ENCODE measurements at regions not wholly inside any gene's neighbourhood (a gene's known extent, or its start where the extent isn't known, plus 50 kb on each side); places are given as distances from the start of the nearest gene placed in this dataset.

DNA sequence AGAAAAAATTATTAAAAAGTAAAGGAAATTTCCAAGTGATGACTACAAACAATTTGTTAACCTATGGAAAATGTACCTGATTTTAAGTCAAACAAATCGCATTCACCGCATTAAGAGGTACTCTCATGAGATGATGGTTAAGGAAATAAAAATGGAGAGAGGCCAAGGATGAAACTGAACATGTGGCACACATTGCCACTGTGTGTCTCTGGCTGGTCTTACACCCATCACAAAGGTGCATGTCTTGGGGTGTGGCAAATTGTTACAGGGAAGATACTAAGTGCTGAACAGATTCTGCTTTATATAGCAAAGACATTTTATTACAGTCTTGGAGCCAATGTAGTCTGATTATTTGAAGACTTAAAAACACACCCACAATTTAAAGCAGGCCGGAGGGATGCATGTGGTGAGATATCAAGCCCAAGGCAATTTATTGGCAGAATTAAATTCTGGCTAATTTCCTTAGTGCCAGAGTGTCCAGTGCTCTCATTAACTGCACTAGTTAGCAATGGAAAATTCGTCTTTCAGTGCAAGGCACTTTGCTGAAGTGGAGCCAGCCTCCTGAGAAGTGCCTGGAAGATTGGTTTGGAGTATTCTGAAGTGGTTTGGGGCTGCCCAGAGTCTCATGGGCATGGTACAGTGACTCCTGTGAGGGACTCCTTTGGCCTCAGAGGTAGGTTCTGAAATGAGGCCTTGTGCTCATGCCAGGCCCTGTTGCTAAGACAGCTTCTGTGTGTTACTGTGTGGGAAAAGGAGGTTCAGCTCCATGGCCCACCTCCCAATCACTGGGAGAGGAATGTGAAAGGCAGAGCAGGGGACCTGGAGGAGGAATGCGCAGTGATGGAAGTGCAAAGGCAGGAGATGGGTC is 166.9 kb downstream of the BRMS1L start:
- Histone ChIP-seq H3K27me3 (replicated peaks; ENCODE audit: control insufficient read depth, insufficient read depth, low read length, poor library complexity, severe bottlenecking) (no peaks in the 10 kb centered on the region), H3K36me3 (ENCODE audit: control insufficient read depth, insufficient read depth, low read length) (no peaks in the 10 kb centered on the region), H3K4me1 (ENCODE audit: control insufficient read depth, insufficient read depth, low read length, poor library complexity, severe bottlenecking) (no peaks in the 10 kb centered on the region), H3K9me3 (ENCODE audit: control insufficient read depth, low read length) (no peaks in the 10 kb centered on the region), H3K27ac (ENCODE audit: insufficient read depth, low read length, poor library complexity, severe bottlenecking) (no peak overlapping the region), H3K4me3 (ENCODE audit: insufficient read depth, low read depth, low read length, poor library complexity, severe bottlenecking) (no peak overlapping the region)
- no peak for DNase-seq

DNA sequence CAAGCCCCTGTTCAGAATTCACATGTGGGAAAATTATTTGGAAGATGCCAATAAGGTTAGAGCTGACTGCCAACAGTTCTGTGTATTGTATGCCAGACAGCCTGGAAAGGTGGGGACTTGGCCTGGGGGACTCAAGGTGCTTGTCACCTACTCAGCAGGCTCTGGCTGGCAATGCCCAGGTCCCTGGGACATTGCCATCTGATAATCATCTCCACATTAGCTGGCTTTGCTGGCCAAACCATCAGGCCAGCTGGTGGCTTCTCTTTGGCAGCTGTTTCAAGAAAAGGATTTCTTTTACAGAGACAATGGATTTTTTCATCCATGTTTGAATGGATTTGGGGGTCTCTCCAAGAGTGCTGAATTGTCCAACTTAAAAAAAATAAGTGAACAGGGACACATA is 165.2 kb downstream of the BRMS1L start:
- no peaks in the 10 kb centered on the region for H3K27me3 ChIP-seq (replicated peaks; ENCODE audit: control insufficient read depth, insufficient read depth, low read length, poor library complexity, severe bottlenecking)
- DNase-seq, result no peak
- no peaks in the 10 kb centered on the region for H3K9me3 ChIP-seq (ENCODE audit: control insufficient read depth, low read length)
- no peaks in the 10 kb centered on the region for H3K4me1 ChIP-seq (ENCODE audit: control insufficient read depth, insufficient read depth, low read length, poor library complexity, severe bottlenecking)
- H3K36me3 ChIP-seq (ENCODE audit: control insufficient read depth, insufficient read depth, low read length), result no peaks in the 10 kb centered on the region
- H3K4me3 ChIP-seq (ENCODE audit: insufficient read depth, low read depth, low read length, poor library complexity, severe bottlenecking), result no peak overlapping the region
- H3K27ac ChIP-seq (ENCODE audit: insufficient read depth, low read length, poor library complexity, severe bottlenecking), result no peak overlapping the region

DNA sequence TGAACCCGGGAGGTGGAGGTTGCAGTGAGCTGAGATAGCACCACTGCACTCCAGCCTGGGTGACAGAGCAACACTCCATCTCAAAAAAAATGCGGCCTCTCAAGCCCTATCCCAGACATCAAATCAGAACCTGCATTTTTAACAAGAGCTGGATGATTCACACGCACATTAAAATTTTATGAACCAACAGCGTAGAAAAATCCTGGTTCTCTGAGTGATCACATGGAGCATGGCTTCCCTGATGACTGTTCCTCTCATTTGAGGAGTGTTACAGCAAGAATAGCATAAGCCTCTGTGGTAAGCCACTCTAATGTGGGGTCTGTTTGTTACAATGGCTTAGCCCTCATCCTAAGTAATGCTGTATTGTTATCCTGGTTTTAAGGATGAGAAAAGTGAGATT is 163.6 kb downstream of the BRMS1L start:
- Histone ChIP-seq H3K4me1 (ENCODE audit: control insufficient read depth, insufficient read depth, low read length, poor library complexity, severe bottlenecking) (no peaks in the 10 kb centered on the region), H3K36me3 (ENCODE audit: control insufficient read depth, insufficient read depth, low read length) (no peaks in the 10 kb centered on the region), H3K27me3 (replicated peaks; ENCODE audit: control insufficient read depth, insufficient read depth, low read length, poor library complexity, severe bottlenecking) (no peaks in the 10 kb centered on the region), H3K27ac (ENCODE audit: insufficient read depth, low read length, poor library complexity, severe bottlenecking) (no peak overlapping the region), H3K9me3 (ENCODE audit: control insufficient read depth, low read length) (no peaks in the 10 kb centered on the region), H3K4me3 (ENCODE audit: insufficient read depth, low read depth, low read length, poor library complexity, severe bottlenecking) (no peak overlapping the region)
- DNase-seq, result no peak

DNA sequence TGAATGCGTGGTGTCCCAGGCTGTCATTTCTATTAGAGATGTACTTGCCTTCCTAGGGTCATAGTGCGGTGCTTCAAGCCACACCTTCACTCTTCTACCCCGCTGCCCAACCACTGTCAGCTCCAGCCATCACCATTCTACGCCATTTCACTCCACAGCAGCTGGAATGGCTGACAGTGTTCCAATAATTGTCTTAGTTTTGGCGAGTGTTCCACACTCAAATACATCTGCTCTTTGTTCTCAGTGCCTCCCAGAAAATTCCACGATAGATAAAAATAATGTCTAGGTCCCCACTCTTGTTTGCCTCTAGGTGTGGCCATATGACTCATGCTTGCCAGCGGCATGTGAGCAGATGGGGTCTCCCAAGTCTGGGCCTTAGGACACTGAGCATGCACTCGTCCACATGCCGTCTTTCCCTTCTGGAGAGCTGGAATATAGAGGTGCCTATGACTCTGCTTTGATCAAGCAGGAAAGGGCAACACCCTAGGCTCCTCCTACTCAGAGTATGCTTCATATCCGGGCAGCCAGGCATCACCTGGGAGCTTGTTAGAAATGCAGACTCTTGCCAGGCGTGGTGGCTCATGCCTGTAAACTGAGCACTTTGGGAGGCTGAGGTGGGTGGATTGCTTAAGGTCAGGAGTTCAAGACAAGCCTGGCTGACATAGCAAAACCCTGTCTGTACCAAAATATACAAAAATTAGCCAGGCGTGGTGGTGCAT is 163.0 kb downstream of the BRMS1L start:
- Histone ChIP-seq H3K4me1 (ENCODE audit: control insufficient read depth, insufficient read depth, low read length, poor library complexity, severe bottlenecking) (no peaks in the 10 kb centered on the region), H3K27me3 (replicated peaks; ENCODE audit: control insufficient read depth, insufficient read depth, low read length, poor library complexity, severe bottlenecking) (no peaks in the 10 kb centered on the region), H3K36me3 (ENCODE audit: control insufficient read depth, insufficient read depth, low read length) (no peaks in the 10 kb centered on the region), H3K4me3 (ENCODE audit: insufficient read depth, low read depth, low read length, poor library complexity, severe bottlenecking) (no peak overlapping the region), H3K9me3 (ENCODE audit: control insufficient read depth, low read length) (no peaks in the 10 kb centered on the region), H3K27ac (ENCODE audit: insufficient read depth, low read length, poor library complexity, severe bottlenecking) (no peak overlapping the region)
- no peak for DNase-seq

DNA sequence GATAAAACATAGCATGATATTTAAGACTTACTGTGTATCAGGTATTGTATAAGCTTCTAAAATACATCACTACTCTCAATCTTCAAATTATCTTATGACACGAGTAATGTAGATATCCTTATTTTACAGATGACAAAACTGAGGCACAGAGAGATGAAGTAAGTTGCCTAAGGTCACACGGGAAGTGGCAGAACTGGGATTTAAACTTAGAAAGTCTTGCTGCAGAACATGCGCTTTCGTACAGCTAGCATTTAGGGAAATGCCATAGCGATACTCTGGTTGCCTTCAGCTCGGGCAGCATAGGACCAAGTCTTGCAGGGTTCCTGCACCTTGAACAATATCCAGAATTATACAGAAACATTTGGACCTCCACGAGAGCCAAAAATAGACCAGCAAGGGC is 162.4 kb downstream of the BRMS1L start:
- no peaks in the 10 kb centered on the region for H3K4me1 ChIP-seq (ENCODE audit: control insufficient read depth, insufficient read depth, low read length, poor library complexity, severe bottlenecking)
- no peak overlapping the region for H3K4me3 ChIP-seq (ENCODE audit: insufficient read depth, low read depth, low read length, poor library complexity, severe bottlenecking)
- no peaks in the 10 kb centered on the region for H3K9me3 ChIP-seq (ENCODE audit: control insufficient read depth, low read length)
- H3K36me3 ChIP-seq (ENCODE audit: control insufficient read depth, insufficient read depth, low read length), result no peaks in the 10 kb centered on the region
- DNase-seq, result no peak
- no peaks in the 10 kb centered on the region for H3K27me3 ChIP-seq (replicated peaks; ENCODE audit: control insufficient read depth, insufficient read depth, low read length, poor library complexity, severe bottlenecking)
- H3K27ac ChIP-seq (ENCODE audit: insufficient read depth, low read length, poor library complexity, severe bottlenecking), result no peak overlapping the region

DNA sequence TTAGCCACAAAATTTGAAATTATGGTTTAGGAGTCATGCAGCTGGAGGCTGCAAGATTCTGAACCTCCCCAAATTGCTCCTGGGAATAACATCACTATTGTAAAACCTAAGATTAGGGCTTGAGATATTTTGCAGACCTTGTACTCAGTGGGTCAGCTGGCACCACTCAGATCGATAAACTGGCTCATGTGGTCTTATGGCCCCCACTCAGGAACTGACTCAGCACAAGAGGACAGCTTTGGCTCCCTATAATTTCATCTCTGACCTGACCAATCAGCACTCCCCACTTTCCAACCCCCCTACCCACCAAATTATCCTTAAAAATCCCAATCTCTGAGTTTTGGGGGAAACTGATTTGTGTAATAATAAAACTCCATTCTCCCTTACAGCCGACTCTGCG is 161.6 kb downstream of the BRMS1L start:
- no peaks in the 10 kb centered on the region for H3K36me3 ChIP-seq (ENCODE audit: control insufficient read depth, insufficient read depth, low read length)
- no peak overlapping the region for H3K4me3 ChIP-seq (ENCODE audit: insufficient read depth, low read depth, low read length, poor library complexity, severe bottlenecking)
- DNase-seq, result no peak
- no peaks in the 10 kb centered on the region for H3K27me3 ChIP-seq (replicated peaks; ENCODE audit: control insufficient read depth, insufficient read depth, low read length, poor library complexity, severe bottlenecking)
- no peaks in the 10 kb centered on the region for H3K9me3 ChIP-seq (ENCODE audit: control insufficient read depth, low read length)
- H3K4me1 ChIP-seq (ENCODE audit: control insufficient read depth, insufficient read depth, low read length, poor library complexity, severe bottlenecking), result no peaks in the 10 kb centered on the region
- no peak overlapping the region for H3K27ac ChIP-seq (ENCODE audit: insufficient read depth, low read length, poor library complexity, severe bottlenecking)

DNA sequence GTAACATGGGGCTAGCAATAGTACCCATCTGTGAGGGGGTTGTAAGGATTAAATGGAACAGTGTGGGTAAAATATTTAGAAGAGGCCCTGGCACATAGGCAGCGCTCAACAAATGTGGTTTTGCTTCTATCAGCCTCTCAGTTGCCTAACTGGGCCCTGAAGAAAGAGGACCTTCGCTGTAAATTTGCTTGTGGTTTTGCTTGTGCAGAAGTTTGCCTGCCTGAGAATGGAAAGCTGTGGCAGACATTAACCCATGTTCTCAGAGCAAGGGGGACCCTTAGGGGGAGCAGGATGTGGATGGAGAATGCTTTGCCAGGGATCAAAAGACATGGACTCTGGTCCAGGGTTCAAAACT is 160.1 kb downstream of the BRMS1L start:
- no peaks in the 10 kb centered on the region for H3K27me3 ChIP-seq (replicated peaks; ENCODE audit: control insufficient read depth, insufficient read depth, low read length, poor library complexity, severe bottlenecking)
- H3K4me1 ChIP-seq (ENCODE audit: control insufficient read depth, insufficient read depth, low read length, poor library complexity, severe bottlenecking), result no peaks in the 10 kb centered on the region
- no peaks in the 10 kb centered on the region for H3K36me3 ChIP-seq (ENCODE audit: control insufficient read depth, insufficient read depth, low read length)
- DNase-seq, result no peak
- no peak overlapping the region for H3K4me3 ChIP-seq (ENCODE audit: insufficient read depth, low read depth, low read length, poor library complexity, severe bottlenecking)
- no peak overlapping the region for H3K27ac ChIP-seq (ENCODE audit: insufficient read depth, low read length, poor library complexity, severe bottlenecking)
- no peaks in the 10 kb centered on the region for H3K9me3 ChIP-seq (ENCODE audit: control insufficient read depth, low read length)

DNA sequence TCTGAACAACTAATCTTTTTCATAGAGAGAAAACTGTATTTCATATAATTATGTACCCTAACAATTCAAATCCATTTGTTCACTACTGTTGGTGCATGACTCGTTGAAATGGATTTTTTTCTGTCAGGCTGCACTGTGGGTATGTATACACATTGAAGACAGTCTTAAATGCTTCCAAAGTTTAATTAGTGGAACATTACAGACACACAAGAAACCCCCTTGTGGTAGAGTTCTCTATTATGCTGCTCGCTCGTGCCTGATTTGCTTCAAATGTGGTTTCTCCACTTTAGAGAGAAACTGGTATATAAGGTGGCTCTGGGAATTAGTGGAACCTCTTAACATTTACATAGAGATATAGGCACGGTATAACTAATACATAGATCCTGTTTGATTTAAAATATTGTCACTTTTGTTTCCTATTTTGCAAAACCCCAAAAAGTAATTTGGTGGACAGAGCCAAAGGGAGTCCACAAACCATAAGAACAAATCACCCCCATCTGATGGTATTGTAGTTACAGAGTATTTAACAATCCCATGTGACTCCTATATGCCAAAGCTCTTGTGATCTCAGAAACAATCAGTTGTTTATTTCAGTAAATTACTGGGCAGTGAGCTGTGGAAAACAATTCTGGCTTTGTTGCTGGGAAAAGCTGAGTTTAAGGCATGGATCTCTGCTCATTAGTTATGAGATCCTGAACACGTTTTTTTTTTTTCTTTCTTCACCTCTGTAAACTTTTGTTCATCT is 159.5 kb downstream of the BRMS1L start:
- DNase-seq, result no peak
- H3K27ac ChIP-seq (ENCODE audit: insufficient read depth, low read length, poor library complexity, severe bottlenecking), result no peak overlapping the region

DNA sequence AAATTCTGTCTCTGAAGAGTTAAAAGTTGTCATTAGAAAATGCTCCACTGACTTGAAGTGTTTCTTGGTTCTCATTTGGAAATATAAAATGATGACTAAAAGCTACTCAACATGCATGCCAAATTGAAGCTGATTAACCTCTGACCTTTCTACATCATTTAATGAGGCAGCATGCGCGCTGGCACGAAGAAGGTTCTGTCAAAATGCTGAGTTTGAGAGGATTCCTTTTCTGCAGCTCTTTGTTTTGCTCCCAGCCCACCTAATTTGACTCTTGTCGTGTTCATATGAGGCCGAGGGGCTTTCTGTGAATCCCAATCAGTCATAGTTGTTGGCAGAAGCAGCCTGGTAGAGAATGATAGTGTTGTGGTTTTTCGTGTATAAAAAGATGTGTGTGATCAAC is 153.4 kb downstream of the BRMS1L start:
- DNase-seq, result no peak
- Histone ChIP-seq H3K4me3 (ENCODE audit: insufficient read depth, low read depth, low read length, poor library complexity, severe bottlenecking) (no peak overlapping the region), H3K27me3 (replicated peaks; ENCODE audit: control insufficient read depth, insufficient read depth, low read length, poor library complexity, severe bottlenecking) (no peaks in the 10 kb centered on the region), H3K36me3 (ENCODE audit: control insufficient read depth, insufficient read depth, low read length) (no peaks in the 10 kb centered on the region), H3K27ac (ENCODE audit: insufficient read depth, low read length, poor library complexity, severe bottlenecking) (no peak overlapping the region), H3K4me1 (ENCODE audit: control insufficient read depth, insufficient read depth, low read length, poor library complexity, severe bottlenecking) (no peaks in the 10 kb centered on the region), H3K9me3 (ENCODE audit: control insufficient read depth, low read length) (no peaks in the 10 kb centered on the region)

More for the DNA sequence above, 159.5 kb downstream of the BRMS1L start:
- H3K27me3 ChIP-seq (replicated peaks; ENCODE audit: control insufficient read depth, insufficient read depth, low read length, poor library complexity, severe bottlenecking), result no peaks in the 10 kb centered on the region
- H3K36me3 ChIP-seq (ENCODE audit: control insufficient read depth, insufficient read depth, low read length), result no peaks in the 10 kb centered on the region
- no peak overlapping the region for H3K4me3 ChIP-seq (ENCODE audit: insufficient read depth, low read depth, low read length, poor library complexity, severe bottlenecking)
- no peaks in the 10 kb centered on the region for H3K9me3 ChIP-seq (ENCODE audit: control insufficient read depth, low read length)
- no peaks in the 10 kb centered on the region for H3K4me1 ChIP-seq (ENCODE audit: control insufficient read depth, insufficient read depth, low read length, poor library complexity, severe bottlenecking)

DNA sequence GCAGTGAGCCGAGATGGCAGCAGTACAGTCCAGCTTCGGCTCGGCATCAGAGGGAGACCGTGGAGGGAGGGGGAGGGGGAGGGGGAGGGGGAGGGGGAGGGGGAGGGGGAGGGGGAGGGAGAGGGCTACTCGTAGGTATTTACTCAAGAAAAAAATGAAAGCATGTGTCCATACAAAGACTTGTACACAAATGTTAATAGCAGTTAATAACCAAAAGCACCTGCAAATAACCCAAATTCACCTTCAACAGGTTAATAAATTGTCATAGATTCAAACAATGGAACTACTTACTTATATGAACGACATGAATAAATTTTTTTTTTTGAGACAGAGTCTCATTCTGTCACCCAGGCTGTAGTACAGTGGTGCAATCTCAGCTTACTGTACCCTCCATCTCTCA is 152.4 kb downstream of the BRMS1L start:
- no peak for DNase-seq
- H3K4me1 ChIP-seq (ENCODE audit: control insufficient read depth, insufficient read depth, low read length, poor library complexity, severe bottlenecking), result no peaks in the 10 kb centered on the region
- H3K36me3 ChIP-seq (ENCODE audit: control insufficient read depth, insufficient read depth, low read length), result no peaks in the 10 kb centered on the region
- no peak overlapping the region for H3K4me3 ChIP-seq (ENCODE audit: insufficient read depth, low read depth, low read length, poor library complexity, severe bottlenecking)
- H3K27me3 ChIP-seq (replicated peaks; ENCODE audit: control insufficient read depth, insufficient read depth, low read length, poor library complexity, severe bottlenecking), result no peaks in the 10 kb centered on the region
- no peak overlapping the region for H3K27ac ChIP-seq (ENCODE audit: insufficient read depth, low read length, poor library complexity, severe bottlenecking)
- no peaks in the 10 kb centered on the region for H3K9me3 ChIP-seq (ENCODE audit: control insufficient read depth, low read length)

All from effector memory CD4-positive, alpha-beta T cell (primary cell).